GM23248 (cell line): ENCODE measurements at regions not wholly inside any gene's neighbourhood (a gene's known extent, or its start where the extent isn't known, plus 50 kb on each side); places are given as distances from the start of the nearest gene placed in this dataset.

Source experiments
- EZH2 ChIP-seq: fragments of 200-600 bp; sonication (generic); IDR thresholded peaks from 2 replicates; pipeline ENCODE4 v1.6.1; 2018; ENCODE audit warnings: antibody characterized with exemption, mild to moderate bottlenecking; ENCODE audit not compliant: insufficient read depth, poor library complexity, severe bottlenecking
- EZH2phosphoT487 ChIP-seq: fragments of 200-600 bp; sonication (generic); IDR thresholded peaks from 2 replicates; pipeline ENCODE4 v1.6.1; 2018; ENCODE audit warnings: antibody characterized with exemption, moderate library complexity, mild to moderate bottlenecking, low read depth; ENCODE audit not compliant: insufficient read depth

DNA sequence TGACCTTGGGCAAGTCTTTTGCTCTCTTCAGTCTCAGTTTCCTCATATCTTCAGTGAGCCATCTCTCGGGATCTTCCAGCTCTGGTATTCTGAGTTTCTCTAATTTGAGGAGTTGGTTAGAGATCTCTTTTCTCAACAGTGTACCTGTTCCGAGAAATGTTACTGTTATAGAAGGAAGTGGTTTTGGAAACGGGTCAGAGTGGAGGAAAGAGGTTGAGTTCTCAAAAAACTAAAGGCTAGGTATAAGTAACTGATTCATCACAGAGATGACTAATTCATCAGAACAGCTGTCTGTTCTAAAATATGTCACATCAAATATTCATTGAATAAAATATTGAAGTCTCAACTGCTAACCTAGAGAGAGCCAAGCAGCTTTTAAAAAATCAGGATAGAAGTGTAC is 106.6 kb downstream of the PALM2AKAP2 start:
- no peak for TF ChIP-seq EZH2
- TF ChIP-seq EZH2phosphoT487, result no peak
